ENCODE measurements at regions not wholly inside any gene's neighbourhood (a gene's known extent, or its start where the extent isn't known, plus 50 kb on each side); places are given as distances from the start of the nearest gene placed in this dataset.

GRCh38 chr2:133624551-133624950 is 56.3 kb upstream of the NCKAP5 start:
- no peak for TF ChIP-seq CTCF (IDR thresholded peaks at IDR 0.05; ENCODE audit: extremely low read depth, low read depth, low read length)
- no peak for DNase-seq (ENCODE audit: insufficient read length, low spot score, missing footprints)
- Histone ChIP-seq H3K4me2 (ENCODE audit: insufficient read depth, low read length) (no peak overlapping the region), H2AFZ (ENCODE audit: low read length) (no peak overlapping the region), H3K4me3 (ENCODE audit: insufficient read depth, low read length) (no peak overlapping the region), H3K9me3 (ENCODE audit: low read depth, low read length) (no peaks in the 10 kb centered on the region), H3K36me3 (ENCODE audit: insufficient read depth, low read length) (no peaks in the 10 kb centered on the region), H3K4me1 (ENCODE audit: insufficient read depth, low read length) (no peaks in the 10 kb centered on the region), H3K27ac (ENCODE audit: low read depth, low read length) (no peak overlapping the region), H3K79me2 (ENCODE audit: insufficient read depth, low read length) (no peaks in the 10 kb centered on the region), H4K20me1 (ENCODE audit: insufficient read depth, low read length) (no peaks in the 10 kb centered on the region), H3K27me3 (ENCODE audit: insufficient read depth, low read length) (no peaks in the 10 kb centered on the region)

GRCh38 chr2:133627741-133628140 is 59.5 kb upstream of the NCKAP5 start:
- no peaks in the 10 kb centered on the region for H3K27me3 ChIP-seq (ENCODE audit: insufficient read depth, low read length)
- H3K79me2 ChIP-seq (ENCODE audit: insufficient read depth, low read length), result no peaks in the 10 kb centered on the region
- no peaks in the 10 kb centered on the region for H3K9me3 ChIP-seq (ENCODE audit: low read depth, low read length)
- no peak overlapping the region for H3K4me3 ChIP-seq (ENCODE audit: insufficient read depth, low read length)
- DNase-seq (ENCODE audit: insufficient read length, low spot score, missing footprints), result no peak
- no peak for TF ChIP-seq CTCF (IDR thresholded peaks at IDR 0.05; ENCODE audit: extremely low read depth, low read depth, low read length)
- no peaks in the 10 kb centered on the region for H3K36me3 ChIP-seq (ENCODE audit: insufficient read depth, low read length)
- H2AFZ ChIP-seq (ENCODE audit: low read length), result no peak overlapping the region
- no peaks in the 10 kb centered on the region for H3K4me1 ChIP-seq (ENCODE audit: insufficient read depth, low read length)
- no peak overlapping the region for H3K4me2 ChIP-seq (ENCODE audit: insufficient read depth, low read length)
- no peak overlapping the region for H3K27ac ChIP-seq (ENCODE audit: low read depth, low read length)
- no peaks in the 10 kb centered on the region for H4K20me1 ChIP-seq (ENCODE audit: insufficient read depth, low read length)

- Histone ChIP-seq H3K9me3 (ENCODE audit: low read depth, low read length) (no peaks in the 10 kb centered on the region), H3K36me3 (ENCODE audit: insufficient read depth, low read length) (no peaks in the 10 kb centered on the region), H3K27ac (ENCODE audit: low read depth, low read length) (no peak overlapping the region), H4K20me1 (ENCODE audit: insufficient read depth, low read length) (no peaks in the 10 kb centered on the region), H3K4me2 (ENCODE audit: insufficient read depth, low read length) (no peak overlapping the region), H3K79me2 (ENCODE audit: insufficient read depth, low read length) (no peaks in the 10 kb centered on the region), H3K27me3 (ENCODE audit: insufficient read depth, low read length) (no peaks in the 10 kb centered on the region), H3K4me1 (ENCODE audit: insufficient read depth, low read length) (peaks cover 10% of the 10 kb centered on the region), H2AFZ (ENCODE audit: low read length) (no peak overlapping the region), H3K4me3 (ENCODE audit: insufficient read depth, low read length) (no peak overlapping the region)
- DNase-seq (ENCODE audit: insufficient read length, low spot score, missing footprints), result no peak
- TF ChIP-seq CTCF (IDR thresholded peaks at IDR 0.05; ENCODE audit: extremely low read depth, low read depth, low read length), result no peak
These were observed 65.0 kb upstream of the NCKAP5 start for GRCh38 chr2:133633309-133633708.

- Histone ChIP-seq H3K79me2 (ENCODE audit: insufficient read depth, low read length) (no peaks in the 10 kb centered on the region), H3K4me1 (ENCODE audit: insufficient read depth, low read length) (peaks cover 10% of the 10 kb centered on the region), H3K4me2 (ENCODE audit: insufficient read depth, low read length) (peak overlapping the region; percentile 61), H3K27me3 (ENCODE audit: insufficient read depth, low read length) (no peaks in the 10 kb centered on the region), H3K4me3 (ENCODE audit: insufficient read depth, low read length) (no peak overlapping the region), H4K20me1 (ENCODE audit: insufficient read depth, low read length) (no peaks in the 10 kb centered on the region), H2AFZ (ENCODE audit: low read length) (no peak overlapping the region), H3K9me3 (ENCODE audit: low read depth, low read length) (no peaks in the 10 kb centered on the region), H3K36me3 (ENCODE audit: insufficient read depth, low read length) (no peaks in the 10 kb centered on the region), H3K27ac (ENCODE audit: low read depth, low read length) (peak overlapping the region; percentile 37)
- peak; percentile 50 for DNase-seq (ENCODE audit: insufficient read length, low spot score, missing footprints)
- TF ChIP-seq CTCF (IDR thresholded peaks at IDR 0.05; ENCODE audit: extremely low read depth, low read depth, low read length), result no peak
These were observed 65.7 kb upstream of the NCKAP5 start for GRCh38 chr2:133633881-133634409.
